H1 (cell line): ENCODE measurements at regions not wholly inside any gene's neighbourhood (a gene's known extent, or its start where the extent isn't known, plus 50 kb on each side); places are given as distances from the start of the nearest gene placed in this dataset.

Experiments used
- CTCF ChIA-PET: fragments of 300-600 bp; sonication (Branson Sonifier 250); formaldehyde crosslinking; loops from one replicate; lab custom pipeline; 2021; ENCODE audit not compliant: partially characterized antibody; lab: Charles Lee
- POLR2A ChIA-PET: fragments of 300-600 bp; sonication (Branson Sonifier 250); formaldehyde crosslinking; loops from one replicate; lab custom pipeline; 2021; ENCODE audit warnings: inconsistent platforms; ENCODE audit not compliant: partially characterized antibody; lab: Charles Lee
- DNase-seq, 2 experiments: peaks; one replicate each; pipeline versions ENCODE4 v3.0.0 to v3.0.0-alpha.2; 2010 to 2022; ENCODE audit warnings: low spot score in 2 of 2, low read depth in 1 of 2, mixed read lengths in 1 of 2
- FAIRE-seq: peaks from 2 replicates; lab custom pipeline; 2011; peaks lifted over from hg19 to GRCh38; lab: Jason Lieb, UNC
- H2AFZ ChIP-seq: 2 replicates; pipeline ENCODE4 v1.8.1; 2012; ENCODE audit warnings: low read length, inconsistent platforms
- H2AK5ac ChIP-seq: 2 replicates; pipeline ENCODE4 v1.6.1; 2013; ENCODE audit warnings: low read depth, low read length
- H2BK120ac ChIP-seq: replicated peaks from 2 replicates; pipeline ENCODE3; 2013; ENCODE audit warnings: low read depth, low read length, inconsistent platforms
- H2BK12ac ChIP-seq: 2 replicates; pipeline ENCODE4 v1.6.1; 2013; ENCODE audit warnings: low read depth, low read length
- H2BK15ac ChIP-seq: 2 replicates; pipeline ENCODE4 v1.6.1; 2013; ENCODE audit warnings: low read length
- H2BK20ac ChIP-seq: 2 replicates; pipeline ENCODE4 v1.6.1; 2013; ENCODE audit warnings: low read length
- H2BK5ac ChIP-seq: 2 replicates; pipeline ENCODE4 v1.6.1; 2013; ENCODE audit warnings: low read depth, low read length
- H3K14ac ChIP-seq: 2 replicates; pipeline ENCODE4 v1.6.1; 2013; ENCODE audit warnings: inconsistent platforms; ENCODE audit not compliant: insufficient read length
- H3K18ac ChIP-seq: 2 replicates; pipeline ENCODE4 v1.6.1; 2013; ENCODE audit warnings: low read length; ENCODE audit errors: extremely low read depth
- H3K23ac ChIP-seq: 2 replicates; pipeline ENCODE4 v1.6.1; 2013; ENCODE audit warnings: inconsistent platforms; ENCODE audit not compliant: insufficient read length
- H3K23me2 ChIP-seq: 2 replicates; pipeline ENCODE4 v1.6.1; 2013; ENCODE audit warnings: low read depth, low read length
- H3K27ac ChIP-seq: 2 replicates; pipeline ENCODE4 v1.6.1; 2011; ENCODE audit warnings: low read depth, low read length, inconsistent platforms
- H3K27me3 ChIP-seq, 4 experiments: replicated peaks in 1 of 4; 1 replicate in 1 of 4; 2 replicates in 3 of 4; pipeline versions ENCODE4 v1.6.1 to v1.8.1; 2011 to 2013; ENCODE audit warnings: low read length in 3 of 4, mild to moderate bottlenecking in 3 of 4, inconsistent platforms in 2 of 4, mixed read lengths in 2 of 4, moderate library complexity in 1 of 4; ENCODE audit not compliant: control insufficient read depth in 3 of 4, insufficient read depth in 3 of 4; ENCODE audit errors: extremely low read depth in 1 of 4
- H3K36me3 ChIP-seq, 4 experiments: 2 replicates each; pipeline versions ENCODE4 v1.6.1 to v1.8.1; 2011 to 2013; ENCODE audit warnings: mild to moderate bottlenecking in 4 of 4, low read length in 3 of 4, moderate library complexity in 2 of 4, control low read depth in 1 of 4, inconsistent platforms in 1 of 4; ENCODE audit not compliant: insufficient read depth in 4 of 4, control insufficient read depth in 2 of 4
- H3K4ac ChIP-seq: replicated peaks from 2 replicates; pipeline ENCODE3; 2013; ENCODE audit warnings: low read length, low read depth, mixed read lengths, inconsistent platforms; ENCODE audit not compliant: insufficient read length
- H3K4me1 ChIP-seq, 4 experiments: replicated peaks in 1 of 4; 1 replicate in 1 of 4; 2 replicates in 3 of 4; pipeline versions ENCODE4 v1.6.1 to v1.8.1; 2011 to 2013; ENCODE audit warnings: low read length in 3 of 4, inconsistent platforms in 2 of 4, mixed read lengths in 1 of 4; ENCODE audit not compliant: insufficient read depth in 4 of 4, control insufficient read depth in 3 of 4
- H3K4me2 ChIP-seq, 2 experiments: 2 replicates each; pipeline versions ENCODE4 v1.6.1 to v1.8.1; 2011 to 2013; ENCODE audit warnings: low read depth in 2 of 2, low read length in 2 of 2, control low read depth in 1 of 2, inconsistent platforms in 1 of 2, mild to moderate bottlenecking in 1 of 2; ENCODE audit not compliant: insufficient read depth in 1 of 2
- H3K4me3 ChIP-seq, 4 experiments: fragments of 200-600, 300-600 bp in 1 of 4; sonication (generic), shearing (Covaris generic), sonication (Bioruptor Twin) in 1 of 4; 2 replicates each; pipeline versions ENCODE4 v1.5.1 to v1.8.1; 2011 to 2016; ENCODE audit warnings: low read length in 4 of 4, low read depth in 3 of 4, control low read depth in 2 of 4, inconsistent platforms in 2 of 4, mild to moderate bottlenecking in 2 of 4, mixed read lengths in 1 of 4, moderate library complexity in 1 of 4; ENCODE audit not compliant: insufficient read depth in 2 of 4; ENCODE audit errors: extremely low read depth in 1 of 4
- H3K56ac ChIP-seq: replicated peaks from 2 replicates; pipeline ENCODE3; 2013; ENCODE audit warnings: low read depth, mild to moderate bottlenecking, mixed read lengths, low read length, inconsistent platforms; ENCODE audit not compliant: insufficient read length
- H3K79me1 ChIP-seq: 2 replicates; pipeline ENCODE4 v1.6.1; 2013; ENCODE audit warnings: low read depth, low read length, control low read depth
- H3K79me2 ChIP-seq, 2 experiments: 2 replicates each; pipeline versions ENCODE4 v1.6.1 to v1.8.1; 2012 to 2013; ENCODE audit warnings: low read length in 2 of 2, mild to moderate bottlenecking in 2 of 2, inconsistent platforms in 1 of 2; ENCODE audit not compliant: insufficient read depth in 2 of 2, control insufficient read depth in 1 of 2
- H3K9ac ChIP-seq, 4 experiments: replicated peaks in 1 of 4; 1 replicate in 1 of 4; 2 replicates in 3 of 4; pipeline versions ENCODE4 v1.6.1 to v1.8.1; 2011 to 2013; ENCODE audit warnings: low read depth in 3 of 4, low read length in 3 of 4, control low read depth in 2 of 4, mild to moderate bottlenecking in 2 of 4, moderate library complexity in 2 of 4, inconsistent platforms in 1 of 4; ENCODE audit errors: extremely low read depth in 1 of 4
- H3K9me3 ChIP-seq, 2 experiments: 2 replicates each; pipeline versions ENCODE4 v1.6.1 to v1.8.1; 2012 to 2013; ENCODE audit warnings: mild to moderate bottlenecking in 2 of 2, moderate library complexity in 2 of 2, control low read depth in 1 of 2, inconsistent platforms in 1 of 2, low read depth in 1 of 2, low read length in 1 of 2, mixed read lengths in 1 of 2; ENCODE audit not compliant: insufficient read depth in 2 of 2
- H4K20me1 ChIP-seq, 2 experiments: replicated peaks in 1 of 2; 2 replicates each; pipeline versions ENCODE3 to v1.8.1; 2011 to 2013; ENCODE audit warnings: inconsistent platforms in 2 of 2, low read length in 2 of 2, mild to moderate bottlenecking in 1 of 2; ENCODE audit not compliant: insufficient read depth in 2 of 2, control insufficient read depth in 1 of 2
- H4K5ac ChIP-seq: 2 replicates; pipeline ENCODE4 v1.6.1; 2013; ENCODE audit warnings: low read length, low read depth, mixed read lengths, inconsistent platforms; ENCODE audit not compliant: insufficient read length
- H4K8ac ChIP-seq: 2 replicates; pipeline ENCODE4 v1.8.0; 2013; ENCODE audit warnings: mild to moderate bottlenecking, moderate library complexity, low read length, inconsistent platforms; ENCODE audit not compliant: insufficient read depth; ENCODE audit errors: extremely low read depth
- H4K91ac ChIP-seq: replicated peaks from 2 replicates; pipeline ENCODE3; 2013; ENCODE audit warnings: low read length, mixed read lengths, inconsistent platforms; ENCODE audit not compliant: insufficient read length
- ASH2L ChIP-seq: fragments of 200-600, 300-600 bp; sonication (generic); IDR thresholded peaks from one replicate; pipeline ENCODE4 v1.7.1; 2017; ENCODE audit warnings: low read length
- BRCA1 ChIP-seq: IDR thresholded peaks from 2 replicates; pipeline ENCODE4 v1.6.1; 2012; ENCODE audit warnings: low read depth, low read length, improper control_type of control experiment
- CTCF ChIP-seq, 3 experiments: IDR thresholded peaks; 1 replicate in 2 of 3; 2 replicates in 1 of 3; pipeline versions ENCODE4 v1.5.1 to v1.6.1; 2011; ENCODE audit warnings: low read length in 3 of 3, mild to moderate bottlenecking in 3 of 3, inconsistent platforms in 2 of 3, low read depth in 1 of 3, moderate library complexity in 1 of 3; ENCODE audit not compliant: insufficient read depth in 1 of 3; ENCODE audit errors: control extremely low read depth in 1 of 3
- HDAC6 ChIP-seq: IDR thresholded peaks from one replicate; pipeline ENCODE4 v1.7.1; 2012; ENCODE audit warnings: low read depth, mild to moderate bottlenecking, inconsistent platforms, low read length, moderate library complexity
- KDM4A ChIP-seq: IDR thresholded peaks from one replicate; pipeline ENCODE4 v1.7.1; 2012; ENCODE audit warnings: low read depth, mild to moderate bottlenecking, moderate library complexity, low read length, inconsistent platforms; ENCODE audit not compliant: severe bottlenecking
- PHF8 ChIP-seq: fragments of 200-600 bp; sonication (generic); conservative IDR thresholded peaks from 2 replicates; pipeline ENCODE4 v1.7.1; 2012; ENCODE audit warnings: low read depth, mild to moderate bottlenecking, inconsistent platforms, low read length, moderate library complexity
- POLR2A ChIP-seq, 2 experiments: IDR thresholded peaks; 1 replicate in 1 of 2; 2 replicates in 1 of 2; pipeline ENCODE4 v1.6.1; 2011; ENCODE audit warnings: low read depth in 2 of 2, low read length in 2 of 2, mild to moderate bottlenecking in 2 of 2; ENCODE audit errors: control extremely low read depth in 1 of 2
- RFX5 ChIP-seq: IDR thresholded peaks from 2 replicates; pipeline ENCODE4 v1.6.1; 2011; ENCODE audit warnings: low read depth, low read length, improper control_type of control experiment, borderline replicate concordance
- SIN3A ChIP-seq, 2 experiments: IDR thresholded peaks in 1 of 2; conservative IDR thresholded peaks in 1 of 2; 2 replicates each; pipeline ENCODE4 v1.6.1; 2011 to 2012; ENCODE audit warnings: low read length in 2 of 2, improper control_type of control experiment in 1 of 2, low read depth in 1 of 2, mild to moderate bottlenecking in 1 of 2
- SUZ12 ChIP-seq: fragments of 200-600 bp; sonication (generic); IDR thresholded peaks from 2 replicates; pipeline ENCODE4 v1.6.1; 2012; ENCODE audit warnings: mild to moderate bottlenecking, inconsistent platforms, low read length, moderate library complexity, mixed read lengths
- TBP ChIP-seq: IDR thresholded peaks from 2 replicates; pipeline ENCODE4 v1.6.1; 2011; ENCODE audit warnings: low read depth, low read length, improper control_type of control experiment
- WGBS, 2 experiments: shearing (Covaris generic) in 1 of 2; methylation state at CpG; one replicate each; pipeline versions ENCODE4 v1.1.6 to v1.1.7; 2013 to 2015; ENCODE audit warnings: low lambda C conversion rate in 2 of 2, mixed read lengths in 2 of 2, inconsistent platforms in 1 of 2, low coverage in 1 of 2, missing lambda C conversion rate in 1 of 2; ENCODE audit not compliant: insufficient replicate concordance in 2 of 2, insufficient coverage in 1 of 2, insufficient read length in 1 of 2; ENCODE audit errors: extremely low coverage in 1 of 2, missing lambda C conversion rate in 1 of 2; 5-methylcytosine and 5-hydroxymethylcytosine counted together

GRCh38 chr10:6868036-6868725 lies 288.1 kb upstream of the PRKCQ start:
- ChIA-PET CTCF (interaction anchor here (0.9 to 1.6 kb wide), 2 partner anchors 9 to 221 kb away, joined by 3 read pairs; no protein-coding TSS in a partner anchor), POLR2A (no interaction called here)
- Histone ChIP-seq H2BK12ac (no peak overlapping the region), H3K4ac (no peak overlapping the region), H4K20me1 (no peaks in the 10 kb centered on the region), H2BK120ac (no peak overlapping the region), H4K91ac (no peak overlapping the region), H3K4me3 (no peak overlapping the region), H3K4me1 (no peaks in the 10 kb centered on the region), H3K9me3 (no peaks in the 10 kb centered on the region), H3K27ac (no peak overlapping the region), H3K79me1 (no peaks in the 10 kb centered on the region), H3K23me2 (no peaks in the 10 kb centered on the region; the same call in 1 of the 2 replicates), H3K4me2 (no peak overlapping the region), H4K8ac (no peak overlapping the region), H3K9ac (no peak overlapping the region), H3K23ac (no peak overlapping the region), H3K79me2 (no peaks in the 10 kb centered on the region), H3K56ac (no peak overlapping the region), H3K27me3 (no peaks in the 10 kb centered on the region), H2AFZ (peak overlapping the region; percentile 81; the same call in 1 of the 2 replicates), H3K18ac (no peak overlapping the region), H2BK15ac (no peak overlapping the region), H2BK20ac (no peak overlapping the region), H4K5ac (no peak overlapping the region), H2BK5ac (no peak overlapping the region), H3K36me3 (no peaks in the 10 kb centered on the region), H3K14ac (no peak overlapping the region), H2AK5ac (no peak overlapping the region)
- WGBS, 2 experiments: 85% methylated on average over 6 of the region's 6 CpGs; no CpG with 5 or more reads in 1 of the 2 experiments
- FAIRE-seq (no peak), DNase-seq (no peak)
- TF ChIP-seq BRCA1: no peak
- no peak for TF ChIP-seq ASH2L
- no peak for TF ChIP-seq SUZ12
- TF ChIP-seq PHF8: no peak
- TF ChIP-seq SIN3A (conservative IDR thresholded peaks at IDR 0.05 in 1 of 2, IDR thresholded peaks at IDR 0.05 in 1 of 2; ENCODE audit: low read depth in 1 of 2, low read length in 2 of 2): no peak
- TF ChIP-seq HDAC6: no peak
- no peak for TF ChIP-seq POLR2A (IDR thresholded peaks at IDR 0.05; ENCODE audit: control extremely low read depth in 1 of 2, low read depth in 2 of 2, low read length in 2 of 2)
- TF ChIP-seq TBP: no peak
- TF ChIP-seq RFX5: no peak
- TF ChIP-seq CTCF (IDR thresholded peaks at IDR 0.05; ENCODE audit: control extremely low read depth in 1 of 3, insufficient read depth in 1 of 3, low read depth in 1 of 3, low read length in 3 of 3): no peak
- no peak for TF ChIP-seq KDM4A
